22Rv1 (cell line): ENCODE measurements at regions not wholly inside any gene's neighbourhood (a gene's known extent, or its start where the extent isn't known, plus 50 kb on each side); places are given as distances from the start of the nearest gene placed in this dataset.

ENCODE experiments used
- CTCF ChIP-seq: fragments of 450-650 bp; IDR thresholded peaks from 2 replicates; pipeline ENCODE4 v1.5.1; 2017; ENCODE audit warnings: mild to moderate bottlenecking
- ZFX ChIP-seq: fragments of 450-650 bp; IDR thresholded peaks from 2 replicates; pipeline ENCODE4 v1.6.1; 2017; ENCODE audit warnings: antibody characterized with exemption, borderline replicate concordance

GRCh38 chr14:55881577-55882241 lies 236.5 kb upstream of the PELI2 start:
- TF ChIP-seq CTCF (no peak), ZFX (no peak)
